Activated naive CD8-positive, alpha-beta T cell treated with anti-CD3 and anti-CD28 coated beads, Interleukin-2, amount 10 ng/mL, durations not matched to agents 7 days and 5 days (primary cell): ENCODE measurements at regions not wholly inside any gene's neighbourhood (a gene's known extent, or its start where the extent isn't known, plus 50 kb on each side); places are given as distances from the start of the nearest gene placed in this dataset.
"Not testable (repeated sequence)": the region's sequence is repeated elsewhere in the genome, so short reads cannot be mapped to it uniquely, and the experiment has no call there.

Source experiments
- ATAC-seq: fragments of 150-1000 bp; cut with Tn5 transposase; one replicate; pipeline ENCODE4 v1.10.0; 2021; ENCODE audit warnings: low read depth, moderate library complexity
- POLR2A ChIA-PET: fragments of 350-600 bp; sonication (Branson Sonifier 250); formaldehyde crosslinking; loops from one replicate; lab custom pipeline; 2021; ENCODE audit warnings: antibody characterized with exemption; lab: Charles Lee
- DNase-seq: peaks from one replicate; pipeline ENCODE4 v3.0.0; 2021
- H3K27ac Mint-ChIP-seq: one replicate; pipeline ENCODE4 v1.8.0; 2022; ENCODE audit warnings: mild to moderate bottlenecking, mixed read lengths
- H3K27me3 Mint-ChIP-seq: one replicate; pipeline ENCODE4 v1.8.0; 2022; ENCODE audit warnings: mild to moderate bottlenecking, moderate library complexity, mixed read lengths
- H3K36me3 Mint-ChIP-seq: one replicate; pipeline ENCODE4 v1.8.0; 2021; ENCODE audit warnings: mild to moderate bottlenecking, mixed read lengths
- H3K4me1 Mint-ChIP-seq: one replicate; pipeline ENCODE4 v1.8.0; 2021; ENCODE audit warnings: mixed read lengths
- H3K4me3 Mint-ChIP-seq: one replicate; pipeline ENCODE4 v1.8.0; 2022; ENCODE audit warnings: mild to moderate bottlenecking, moderate library complexity, mixed read lengths
- H3K9me3 Mint-ChIP-seq: one replicate; pipeline ENCODE4 v1.8.0; 2021; ENCODE audit warnings: mixed read lengths

- no peak for DNase-seq
- Mint-ChIP-seq H3K9me3 (peaks cover 2% of the 10 kb centered on the region), H3K27ac (no peak overlapping the region), H3K4me1 (no peaks in the 10 kb centered on the region), H3K4me3 (no peak overlapping the region), H3K36me3 (no peaks in the 10 kb centered on the region), H3K27me3 (peaks cover 5% of the 10 kb centered on the region)
- ATAC-seq, result no peak
- POLR2A ChIA-PET, result no interaction called here
These were observed 274.1 kb upstream of the CTNNB1 start for GRCh38 chr3:40925231-40925630.

- Mint-ChIP-seq H3K4me3 (no peak overlapping the region), H3K4me1 (no peaks in the 10 kb centered on the region), H3K27ac (no peak overlapping the region), H3K9me3 (peaks cover 7% of the 10 kb centered on the region), H3K36me3 (no peaks in the 10 kb centered on the region), H3K27me3 (peaks cover 7% of the 10 kb centered on the region)
- ATAC-seq (no peak), DNase-seq (no peak)
- POLR2A ChIA-PET, result no interaction called here
These were observed 269.2 kb upstream of the CTNNB1 start for GRCh38 chr3:40930131-40930538.

- H3K4me1 Mint-ChIP-seq, result no peaks in the 10 kb centered on the region
- no peak for DNase-seq
- POLR2A ChIA-PET, result no interaction called here
- peaks cover 7% of the 10 kb centered on the region for H3K9me3 Mint-ChIP-seq
- H3K27me3 Mint-ChIP-seq, result peaks cover 7% of the 10 kb centered on the region
- ATAC-seq, result no peak
- H3K36me3 Mint-ChIP-seq, result no peaks in the 10 kb centered on the region
- H3K4me3 Mint-ChIP-seq, result no peak overlapping the region
- no peak overlapping the region for H3K27ac Mint-ChIP-seq
These were observed 268.5 kb upstream of the CTNNB1 start for GRCh38 chr3:40930756-40931155.

GRCh38 chr3:40938591-40938990, 260.7 kb upstream of the CTNNB1 start:
- Mint-ChIP-seq H3K4me3 (no peak overlapping the region), H3K36me3 (no peaks in the 10 kb centered on the region), H3K4me1 (no peaks in the 10 kb centered on the region), H3K9me3 (no peaks in the 10 kb centered on the region), H3K27ac (no peak overlapping the region), H3K27me3 (peaks cover 7% of the 10 kb centered on the region)
- no peak for ATAC-seq
- POLR2A ChIA-PET, result no interaction called here
- DNase-seq, result no peak

- H3K27me3 Mint-ChIP-seq, result peaks cover 3% of the 10 kb centered on the region
- no peaks in the 10 kb centered on the region for H3K36me3 Mint-ChIP-seq
- H3K4me3 Mint-ChIP-seq, result no peak overlapping the region
- no peaks in the 10 kb centered on the region for H3K4me1 Mint-ChIP-seq
- POLR2A ChIA-PET, result no interaction called here
- ATAC-seq (no peak), DNase-seq (no peak)
- H3K27ac Mint-ChIP-seq, result no peak overlapping the region
- H3K9me3 Mint-ChIP-seq, result no peaks in the 10 kb centered on the region
These were observed 260.1 kb upstream of the CTNNB1 start for GRCh38 chr3:40939030-40939740.

DNA sequence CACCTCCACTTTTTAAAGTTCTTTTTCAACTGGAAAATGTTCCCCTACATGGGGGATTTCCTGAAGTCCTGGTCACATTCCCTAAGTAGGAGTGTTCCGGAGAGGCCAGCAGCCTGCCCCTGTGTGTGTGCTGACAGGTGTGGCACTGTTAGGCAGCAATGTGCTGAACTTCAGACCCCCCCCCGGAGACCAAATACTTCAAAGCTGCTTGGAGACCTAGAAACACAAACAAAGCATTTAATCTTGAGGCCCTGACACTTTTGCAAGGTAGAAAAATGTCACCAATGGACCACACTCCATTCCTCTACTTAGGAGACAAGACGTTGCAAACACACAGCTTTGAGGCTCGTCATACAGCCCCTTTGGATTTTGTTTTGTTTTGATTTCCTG, 259.6 kb upstream of the CTNNB1 start:
- no peaks in the 10 kb centered on the region for H3K4me1 Mint-ChIP-seq
- no peaks in the 10 kb centered on the region for H3K36me3 Mint-ChIP-seq
- DNase-seq (no peak), ATAC-seq (no peak)
- H3K27me3 Mint-ChIP-seq, result peaks cover 3% of the 10 kb centered on the region
- H3K9me3 Mint-ChIP-seq, result no peaks in the 10 kb centered on the region
- POLR2A ChIA-PET, result no interaction called here
- no peak overlapping the region for H3K27ac Mint-ChIP-seq
- no peak overlapping the region for H3K4me3 Mint-ChIP-seq

- Mint-ChIP-seq H3K4me1 (no peaks in the 10 kb centered on the region), H3K4me3 (no peak overlapping the region), H3K9me3 (no peaks in the 10 kb centered on the region), H3K27ac (no peak overlapping the region), H3K36me3 (no peaks in the 10 kb centered on the region), H3K27me3 (peaks cover 3% of the 10 kb centered on the region)
- ATAC-seq, result no peak
- POLR2A ChIA-PET, result no interaction called here
- DNase-seq, result no peak
These were observed 258.7 kb upstream of the CTNNB1 start for GRCh38 chr3:40940651-40941050.

- H3K36me3 Mint-ChIP-seq, ATAC-seq, DNase-seq, H3K27me3 Mint-ChIP-seq, H3K9me3 Mint-ChIP-seq, POLR2A ChIA-PET, H3K27ac Mint-ChIP-seq, H3K4me3 Mint-ChIP-seq, H3K4me1 Mint-ChIP-seq: not testable (repeated sequence)
These were observed 252.3 kb upstream of the CTNNB1 start for GRCh38 chr3:40947022-40947421.

- H3K27me3 Mint-ChIP-seq, H3K9me3 Mint-ChIP-seq, POLR2A ChIA-PET, ATAC-seq, H3K36me3 Mint-ChIP-seq, H3K27ac Mint-ChIP-seq, H3K4me1 Mint-ChIP-seq, DNase-seq, H3K4me3 Mint-ChIP-seq: not testable (repeated sequence)
These were observed 250.0 kb upstream of the CTNNB1 start for GRCh38 chr3:40949347-40949746.

DNA sequence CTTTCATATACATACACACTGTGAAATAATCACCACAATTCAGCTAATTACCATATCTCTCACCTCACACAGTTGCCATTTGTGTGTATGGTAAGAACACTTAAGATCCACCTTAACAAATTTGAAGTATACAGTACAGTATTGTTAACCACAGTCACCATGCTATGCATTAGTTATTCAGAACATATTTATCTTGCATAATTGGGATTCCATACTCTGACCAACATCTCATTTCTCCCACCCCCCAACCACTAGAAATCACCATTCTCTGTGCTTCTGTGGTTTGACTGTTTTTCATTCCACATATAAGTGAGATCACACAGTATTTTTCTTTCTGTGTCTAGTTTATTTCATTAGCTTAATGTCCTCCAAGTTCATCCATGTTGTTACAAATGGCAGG, 247.7 kb upstream of the CTNNB1 start:
- ATAC-seq (no peak), DNase-seq (no peak)
- Mint-ChIP-seq H3K27ac (no peak overlapping the region), H3K4me3 (no peak overlapping the region), H3K27me3 (peaks cover 6% of the 10 kb centered on the region), H3K36me3 (no peaks in the 10 kb centered on the region), H3K4me1 (no peaks in the 10 kb centered on the region), H3K9me3 (peaks cover 7% of the 10 kb centered on the region)
- POLR2A ChIA-PET, result no interaction called here

- POLR2A ChIA-PET, result no interaction called here
- H3K36me3 Mint-ChIP-seq, result no peaks in the 10 kb centered on the region
These were observed 238.0 kb upstream of the CTNNB1 start for GRCh38 chr3:40961104-40961857.

GRCh38 chr3:40962721-40963120, 236.6 kb upstream of the CTNNB1 start:
- Mint-ChIP-seq H3K4me3 (no peak overlapping the region), H3K27ac (no peak overlapping the region), H3K27me3 (peaks cover 12% of the 10 kb centered on the region), H3K36me3 (no peaks in the 10 kb centered on the region), H3K4me1 (no peaks in the 10 kb centered on the region), H3K9me3 (peaks cover 10% of the 10 kb centered on the region)
- ATAC-seq (no peak), DNase-seq (no peak)
- POLR2A ChIA-PET, result no interaction called here

More at GRCh38 chr3:40961104-40961857, 238.0 kb upstream of the CTNNB1 start:
- no peaks in the 10 kb centered on the region for H3K4me1 Mint-ChIP-seq
- H3K4me3 Mint-ChIP-seq, result no peak overlapping the region
- peaks cover 8% of the 10 kb centered on the region for H3K9me3 Mint-ChIP-seq
- ATAC-seq (no peak), DNase-seq (no peak)
- no peak overlapping the region for H3K27ac Mint-ChIP-seq
- peaks cover 6% of the 10 kb centered on the region for H3K27me3 Mint-ChIP-seq

- DNase-seq, result no peak
- POLR2A ChIA-PET, result interaction anchor here (0.6 kb wide), 1 partner anchor 234 kb away, joined by 4 read pairs; no protein-coding TSS in a partner anchor
- Mint-ChIP-seq H3K27ac (no peak overlapping the region), H3K27me3 (peaks cover 15% of the 10 kb centered on the region), H3K36me3 (peaks cover 2% of the 10 kb centered on the region), H3K9me3 (peaks cover 11% of the 10 kb centered on the region), H3K4me1 (peaks cover 26% of the 10 kb centered on the region), H3K4me3 (no peak overlapping the region)
- ATAC-seq, result no peak
These were observed 230.6 kb upstream of the CTNNB1 start for GRCh38 chr3:40968666-40969065.

- no peak overlapping the region for H3K27ac Mint-ChIP-seq
- H3K27me3 Mint-ChIP-seq, result peaks cover 11% of the 10 kb centered on the region
- no peak for ATAC-seq
- H3K4me1 Mint-ChIP-seq, result peaks cover 26% of the 10 kb centered on the region
- H3K4me3 Mint-ChIP-seq, result no peak overlapping the region
- peaks cover 2% of the 10 kb centered on the region for H3K36me3 Mint-ChIP-seq
- H3K9me3 Mint-ChIP-seq, result peaks cover 9% of the 10 kb centered on the region
- no peak for DNase-seq
- POLR2A ChIA-PET, result no interaction called here
These were observed 230.0 kb upstream of the CTNNB1 start for GRCh38 chr3:40969341-40969740.
